Stimulated activated naive CD8-positive, alpha-beta T cell treated with anti-CD3 and anti-CD28 coated beads, Interleukin-15, Interleukin-2, amounts not matched to agents 100 ng/mL and 50 ng/mL, for 24 hours (primary cell): ENCODE measurements at regions not wholly inside any gene's neighbourhood (a gene's known extent, or its start where the extent isn't known, plus 50 kb on each side); places are given as distances from the start of the nearest gene placed in this dataset.
"Not testable (repeated sequence)": the region's sequence is repeated elsewhere in the genome, so short reads cannot be mapped to it uniquely, and the experiment has no call there.

Source experiments
- H3K27ac Mint-ChIP-seq: one replicate; pipeline ENCODE4 v1.8.0; 2021; ENCODE audit warnings: mild to moderate bottlenecking, mixed read lengths
- H3K27me3 Mint-ChIP-seq: one replicate; pipeline ENCODE4 v1.8.0; 2021; ENCODE audit warnings: mixed read lengths
- H3K36me3 Mint-ChIP-seq: one replicate; pipeline ENCODE4 v1.8.0; 2021; ENCODE audit warnings: low read depth, mixed read lengths
- H3K4me1 Mint-ChIP-seq: one replicate; pipeline ENCODE4 v1.8.0; 2021; ENCODE audit warnings: low read depth, mixed read lengths
- H3K4me3 Mint-ChIP-seq: one replicate; pipeline ENCODE4 v1.8.0; 2021; ENCODE audit warnings: mild to moderate bottlenecking, mixed read lengths
- H3K9me3 Mint-ChIP-seq: one replicate; pipeline ENCODE4 v1.8.0; 2021; ENCODE audit warnings: mixed read lengths

GRCh38 chr4:158122501-158122900, 50.3 kb downstream of the GASK1B start:
- Mint-ChIP-seq H3K27me3 (no peaks in the 10 kb centered on the region), H3K4me3 (no peak overlapping the region), H3K9me3 (peaks cover 3% of the 10 kb centered on the region), H3K4me1 (no peaks in the 10 kb centered on the region), H3K36me3 (no peaks in the 10 kb centered on the region), H3K27ac (no peak overlapping the region)

GRCh38 chr4:158121161-158121579, 51.7 kb downstream of the GASK1B start:
- Mint-ChIP-seq H3K4me1 (no peaks in the 10 kb centered on the region), H3K9me3 (peaks cover 3% of the 10 kb centered on the region), H3K27ac (no peak overlapping the region), H3K4me3 (no peak overlapping the region), H3K36me3 (no peaks in the 10 kb centered on the region), H3K27me3 (no peaks in the 10 kb centered on the region)

GRCh38 chr4:158120645-158121151, 52.1 kb downstream of the GASK1B start:
- H3K4me1 Mint-ChIP-seq, H3K9me3 Mint-ChIP-seq, H3K27ac Mint-ChIP-seq, H3K27me3 Mint-ChIP-seq, H3K4me3 Mint-ChIP-seq, H3K36me3 Mint-ChIP-seq: not testable (repeated sequence)

- H3K4me3 Mint-ChIP-seq, result no peak overlapping the region
Measured at GRCh38 chr4:158112611-158113010, 60.2 kb downstream of the GASK1B start.

GRCh38 chr4:158111241-158111640, 61.6 kb downstream of the GASK1B start:
- Mint-ChIP-seq H3K4me3 (no peak overlapping the region), H3K36me3 (no peaks in the 10 kb centered on the region), H3K27me3 (peaks cover 5% of the 10 kb centered on the region), H3K4me1 (no peaks in the 10 kb centered on the region), H3K9me3 (peaks cover 8% of the 10 kb centered on the region), H3K27ac (no peak overlapping the region)

More at GRCh38 chr4:158112611-158113010, 60.2 kb downstream of the GASK1B start:
- Mint-ChIP-seq H3K27ac (no peak overlapping the region), H3K9me3 (peaks cover 8% of the 10 kb centered on the region), H3K4me1 (no peaks in the 10 kb centered on the region), H3K27me3 (peaks cover 5% of the 10 kb centered on the region), H3K36me3 (no peaks in the 10 kb centered on the region)

- Mint-ChIP-seq H3K27ac (no peak overlapping the region), H3K4me3 (no peak overlapping the region), H3K36me3 (no peaks in the 10 kb centered on the region), H3K27me3 (no peaks in the 10 kb centered on the region), H3K4me1 (no peaks in the 10 kb centered on the region), H3K9me3 (no peaks in the 10 kb centered on the region)
Measured at GRCh38 chr4:158102904-158103303, 69.9 kb downstream of the GASK1B start.

- no peaks in the 10 kb centered on the region for H3K4me1 Mint-ChIP-seq
Measured at GRCh38 chr4:158099686-158100085, 73.1 kb downstream of the GASK1B start.

GRCh38 chr4:158098802-158099201, 74.0 kb downstream of the GASK1B start:
- H3K9me3 Mint-ChIP-seq, result no peaks in the 10 kb centered on the region
- H3K27ac Mint-ChIP-seq, result no peak overlapping the region
- H3K36me3 Mint-ChIP-seq, result no peaks in the 10 kb centered on the region
- H3K4me3 Mint-ChIP-seq, result no peak overlapping the region
- no peaks in the 10 kb centered on the region for H3K4me1 Mint-ChIP-seq
- no peaks in the 10 kb centered on the region for H3K27me3 Mint-ChIP-seq

More at GRCh38 chr4:158099686-158100085, 73.1 kb downstream of the GASK1B start:
- no peaks in the 10 kb centered on the region for H3K9me3 Mint-ChIP-seq
- no peak overlapping the region for H3K27ac Mint-ChIP-seq
- no peaks in the 10 kb centered on the region for H3K27me3 Mint-ChIP-seq
- no peaks in the 10 kb centered on the region for H3K36me3 Mint-ChIP-seq
- H3K4me3 Mint-ChIP-seq, result no peak overlapping the region

- Mint-ChIP-seq H3K4me3 (no peak overlapping the region), H3K27me3 (no peaks in the 10 kb centered on the region), H3K4me1 (no peaks in the 10 kb centered on the region), H3K36me3 (no peaks in the 10 kb centered on the region), H3K9me3 (no peaks in the 10 kb centered on the region), H3K27ac (no peak overlapping the region)
Measured at GRCh38 chr4:158094413-158095134, 78.3 kb downstream of the GASK1B start.

GRCh38 chr4:158090323-158090722, 82.5 kb downstream of the GASK1B start:
- no peak overlapping the region for H3K27ac Mint-ChIP-seq
- H3K4me3 Mint-ChIP-seq, result no peak overlapping the region
- H3K36me3 Mint-ChIP-seq, result no peaks in the 10 kb centered on the region
- no peaks in the 10 kb centered on the region for H3K9me3 Mint-ChIP-seq
- H3K27me3 Mint-ChIP-seq, result no peaks in the 10 kb centered on the region
- no peaks in the 10 kb centered on the region for H3K4me1 Mint-ChIP-seq

- not testable (repeated sequence) for H3K27ac Mint-ChIP-seq, H3K36me3 Mint-ChIP-seq, H3K4me3 Mint-ChIP-seq, H3K27me3 Mint-ChIP-seq, H3K9me3 Mint-ChIP-seq, H3K4me1 Mint-ChIP-seq
Measured at GRCh38 chr4:158089897-158090296, 82.9 kb downstream of the GASK1B start.

- Mint-ChIP-seq H3K27me3 (no peaks in the 10 kb centered on the region), H3K4me3 (no peak overlapping the region), H3K9me3 (no peaks in the 10 kb centered on the region), H3K27ac (no peak overlapping the region), H3K36me3 (no peaks in the 10 kb centered on the region), H3K4me1 (no peaks in the 10 kb centered on the region)
Measured at GRCh38 chr4:158080354-158080753, 92.5 kb downstream of the GASK1B start.

- no peak overlapping the region for H3K4me3 Mint-ChIP-seq
Measured at GRCh38 chr4:158079661-158080060, 93.2 kb downstream of the GASK1B start.

GRCh38 chr4:158077835-158078234, 95.0 kb downstream of the GASK1B start:
- Mint-ChIP-seq H3K27me3 (no peaks in the 10 kb centered on the region), H3K4me1 (no peaks in the 10 kb centered on the region), H3K27ac (no peak overlapping the region), H3K4me3 (no peak overlapping the region), H3K36me3 (no peaks in the 10 kb centered on the region), H3K9me3 (no peaks in the 10 kb centered on the region)

More at GRCh38 chr4:158079661-158080060, 93.2 kb downstream of the GASK1B start:
- Mint-ChIP-seq H3K27me3 (no peaks in the 10 kb centered on the region), H3K27ac (no peak overlapping the region), H3K4me1 (no peaks in the 10 kb centered on the region), H3K36me3 (no peaks in the 10 kb centered on the region), H3K9me3 (no peaks in the 10 kb centered on the region)

GRCh38 chr4:158074851-158075250, 98.0 kb downstream of the GASK1B start:
- H3K27ac Mint-ChIP-seq, result no peak overlapping the region
- no peaks in the 10 kb centered on the region for H3K9me3 Mint-ChIP-seq
- H3K4me1 Mint-ChIP-seq, result no peaks in the 10 kb centered on the region
- H3K27me3 Mint-ChIP-seq, result no peaks in the 10 kb centered on the region
- no peak overlapping the region for H3K4me3 Mint-ChIP-seq
- no peaks in the 10 kb centered on the region for H3K36me3 Mint-ChIP-seq

GRCh38 chr4:158071931-158072330, 100.9 kb downstream of the GASK1B start:
- Mint-ChIP-seq H3K4me3 (no peak overlapping the region), H3K9me3 (no peaks in the 10 kb centered on the region), H3K36me3 (no peaks in the 10 kb centered on the region), H3K27me3 (no peaks in the 10 kb centered on the region), H3K4me1 (no peaks in the 10 kb centered on the region), H3K27ac (no peak overlapping the region)
